ENCODE measurements at regions not wholly inside any gene's neighbourhood (a gene's known extent, or its start where the extent isn't known, plus 50 kb on each side); places are given as distances from the start of the nearest gene placed in this dataset.

DNA sequence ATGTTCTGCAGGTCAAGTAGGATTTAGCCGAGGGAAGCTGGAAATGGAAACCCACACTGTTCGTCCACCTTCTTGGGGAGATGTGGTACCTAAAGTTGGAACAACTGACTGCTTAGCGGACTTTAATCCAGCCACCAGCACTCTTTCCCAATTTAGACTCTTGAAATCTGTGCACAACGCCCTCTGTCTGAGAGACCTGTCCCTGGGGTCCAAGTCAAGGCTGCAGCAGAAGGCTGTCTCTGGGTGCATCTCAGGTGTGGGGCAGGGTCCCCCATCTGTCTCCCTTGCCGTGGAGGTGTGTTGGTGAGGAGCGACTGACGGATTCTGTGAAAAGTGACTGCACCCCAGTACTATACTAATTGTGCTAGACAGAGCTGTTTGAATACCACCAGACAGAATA is 168.2 kb upstream of the CADM1 start:
- TF ChIP-seq, protein P1, sequence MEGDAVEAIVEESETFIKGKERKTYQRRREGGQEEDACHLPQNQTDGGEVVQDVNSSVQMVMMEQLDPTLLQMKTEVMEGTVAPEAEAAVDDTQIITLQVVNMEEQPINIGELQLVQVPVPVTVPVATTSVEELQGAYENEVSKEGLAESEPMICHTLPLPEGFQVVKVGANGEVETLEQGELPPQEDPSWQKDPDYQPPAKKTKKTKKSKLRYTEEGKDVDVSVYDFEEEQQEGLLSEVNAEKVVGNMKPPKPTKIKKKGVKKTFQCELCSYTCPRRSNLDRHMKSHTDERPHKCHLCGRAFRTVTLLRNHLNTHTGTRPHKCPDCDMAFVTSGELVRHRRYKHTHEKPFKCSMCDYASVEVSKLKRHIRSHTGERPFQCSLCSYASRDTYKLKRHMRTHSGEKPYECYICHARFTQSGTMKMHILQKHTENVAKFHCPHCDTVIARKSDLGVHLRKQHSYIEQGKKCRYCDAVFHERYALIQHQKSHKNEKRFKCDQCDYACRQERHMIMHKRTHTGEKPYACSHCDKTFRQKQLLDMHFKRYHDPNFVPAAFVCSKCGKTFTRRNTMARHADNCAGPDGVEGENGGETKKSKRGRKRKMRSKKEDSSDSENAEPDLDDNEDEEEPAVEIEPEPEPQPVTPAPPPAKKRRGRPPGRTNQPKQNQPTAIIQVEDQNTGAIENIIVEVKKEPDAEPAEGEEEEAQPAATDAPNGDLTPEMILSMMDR (IDR thresholded peaks at IDR 0.05; ENCODE audit: control insufficient read depth, insufficient read depth, low read depth, low read length, missing control alignments) = no peak
- no peak for DNase-seq (ENCODE audit: low read depth)
- H3K4me3 ChIP-seq (ENCODE audit: control insufficient read depth, low read depth, low read length) = no peak overlapping the region

DNA sequence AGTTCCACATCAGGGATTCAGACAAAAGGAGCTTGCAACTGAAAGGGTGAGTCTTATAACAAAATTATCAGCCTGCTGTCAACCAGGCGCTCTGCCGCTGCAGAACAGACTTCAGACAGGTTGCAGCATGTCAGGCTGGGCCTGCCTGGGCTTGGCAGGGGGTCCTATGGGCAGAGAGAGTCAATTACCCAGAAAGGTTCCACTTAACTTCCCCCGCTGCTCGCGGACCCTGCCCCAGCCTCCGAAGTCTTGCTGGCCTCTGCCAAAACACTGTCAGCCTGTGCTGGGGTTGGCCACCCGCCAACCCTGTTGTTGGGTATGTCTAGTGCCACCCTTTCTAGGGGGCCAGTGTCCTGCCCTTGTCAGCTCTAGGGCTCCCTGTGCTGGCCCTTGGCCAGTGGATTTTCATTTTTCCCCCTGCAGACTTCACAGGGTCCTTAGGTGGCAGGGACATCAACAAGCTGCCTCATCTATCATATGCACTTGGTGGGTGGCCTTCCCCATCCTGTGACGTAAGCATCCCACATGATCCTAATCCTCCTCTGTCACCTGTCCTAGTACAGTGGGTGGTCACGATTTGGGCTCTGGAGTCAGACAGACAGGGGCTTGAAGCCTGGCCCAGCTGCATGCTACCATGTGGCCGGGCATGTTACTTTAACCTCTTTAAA is 166.5 kb upstream of the CADM1 start:
- TF ChIP-seq, protein P1 (IDR thresholded peaks at IDR 0.05; ENCODE audit: control insufficient read depth, insufficient read depth, low read depth, low read length, missing control alignments) = no peak
- DNase-seq (ENCODE audit: low read depth) = no peak
- no peak overlapping the region for H3K4me3 ChIP-seq (ENCODE audit: control insufficient read depth, low read depth, low read length)

DNA sequence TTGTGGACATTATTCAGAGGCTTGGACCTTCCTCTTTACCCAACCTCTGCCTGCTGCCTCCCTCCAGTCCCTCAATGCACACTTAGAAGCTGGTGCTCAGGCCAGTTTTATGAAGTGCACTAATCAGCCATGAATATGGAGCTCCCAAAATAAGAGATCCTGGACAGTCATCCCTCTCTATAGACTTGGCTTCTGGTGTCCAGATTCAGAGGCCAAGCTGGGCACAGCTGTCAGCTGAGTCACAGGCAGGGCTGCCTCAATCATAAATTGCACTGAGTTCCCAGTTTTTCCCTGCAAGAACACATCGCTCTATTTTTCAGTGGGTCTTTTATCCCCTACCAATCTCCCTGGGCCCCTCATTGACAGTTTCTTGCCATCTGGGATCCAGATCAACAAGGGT is 161.7 kb upstream of the CADM1 start:
- TF ChIP-seq, protein P1 (IDR thresholded peaks at IDR 0.05; ENCODE audit: control insufficient read depth, insufficient read depth, low read depth, low read length, missing control alignments) = no peak
- DNase-seq (ENCODE audit: low read depth) = no peak
- H3K4me3 ChIP-seq (ENCODE audit: control insufficient read depth, low read depth, low read length) = no peak overlapping the region

GRCh38 chr11:115665175-115665821 is 161.1 kb upstream of the CADM1 start:
- no peak overlapping the region for H3K4me3 ChIP-seq (ENCODE audit: control insufficient read depth, low read depth, low read length)
- DNase-seq (ENCODE audit: low read depth) = no peak
- TF ChIP-seq, protein P1 (IDR thresholded peaks at IDR 0.05; ENCODE audit: control insufficient read depth, insufficient read depth, low read depth, low read length, missing control alignments) = no peak

GRCh38 chr11:115664313-115664712 is 160.1 kb upstream of the CADM1 start:
- no peak overlapping the region for H3K4me3 ChIP-seq (ENCODE audit: control insufficient read depth, low read depth, low read length)
- no peak for DNase-seq (ENCODE audit: low read depth)
- TF ChIP-seq, protein P1 (IDR thresholded peaks at IDR 0.05; ENCODE audit: control insufficient read depth, insufficient read depth, low read depth, low read length, missing control alignments) = no peak

- no peak for DNase-seq (ENCODE audit: low read depth)
- H3K4me3 ChIP-seq (ENCODE audit: control insufficient read depth, low read depth, low read length) = no peak overlapping the region
- TF ChIP-seq, protein P1 (IDR thresholded peaks at IDR 0.05; ENCODE audit: control insufficient read depth, insufficient read depth, low read depth, low read length, missing control alignments) = no peak
These were observed 159.6 kb upstream of the CADM1 start for GRCh38 chr11:115663790-115664189.

All from AG09309 (cell line).